ENCODE measurements at regions not wholly inside any gene's neighbourhood (a gene's known extent, or its start where the extent isn't known, plus 50 kb on each side); places are given as distances from the start of the nearest gene placed in this dataset.

DNA sequence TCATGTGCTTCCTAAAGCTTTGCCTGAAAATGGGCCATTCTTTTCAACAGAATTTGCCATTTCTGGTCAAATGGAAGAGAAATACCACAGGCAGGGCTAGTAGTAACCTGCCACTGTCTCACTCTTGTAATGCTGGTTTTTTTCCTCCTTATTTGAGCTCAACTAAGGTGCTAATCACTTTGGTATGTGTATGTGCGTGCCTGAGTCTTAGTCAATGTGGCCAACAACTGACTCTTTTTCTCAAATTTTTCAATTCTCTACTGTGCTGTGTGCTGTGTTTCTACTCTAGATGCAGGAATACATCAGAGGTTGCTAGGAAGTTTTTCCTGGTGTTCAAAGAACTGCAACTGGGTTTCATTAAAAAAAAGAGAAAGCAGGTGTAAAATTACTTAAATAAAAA, 870.2 kb downstream of the EFNB2 start:
- ChIA-PET RAD21 (ENCODE audit: low non-redundant PET in 1 of 2, low total read pairs in 2 of 2, uncharacterized antibody in 2 of 2, unreplicated experiment in 2 of 2) (no interaction called here), POLR2A (no interaction called here), CTCF (no interaction called here)
- H2AFZ ChIP-seq (ENCODE audit: low read depth, low read length, poor library complexity, severe bottlenecking): no peak overlapping the region
- H3K4me2 ChIP-seq (ENCODE audit: low read length): no peak overlapping the region
- H3K27me3 ChIP-seq (ENCODE audit: insufficient read depth, low read length): no peaks in the 10 kb centered on the region
- ATAC-seq (no peak), DNase-seq (ENCODE audit: low read depth, low spot score) (no peak)
- no peak overlapping the region for H3K4me3 ChIP-seq (replicated peaks in 1 of 2; ENCODE audit: low read depth in 1 of 2, low read length in 2 of 2)
- BruUV-seq (replicated peaks): no TSS peak
- no peak overlapping the region for H3K27ac ChIP-seq (ENCODE audit: low read depth, low read length)
- H3K4me1 ChIP-seq (ENCODE audit: control insufficient read depth in 1 of 2, insufficient read depth in 2 of 2, low read length in 2 of 2): no peaks in the 10 kb centered on the region
- H3K9me2 ChIP-seq (ENCODE audit: insufficient read depth): no peaks in the 10 kb centered on the region
- H4K20me1 ChIP-seq (ENCODE audit: insufficient read depth): no peaks in the 10 kb centered on the region
- no peaks in the 10 kb centered on the region for H3K36me3 ChIP-seq (ENCODE audit: control insufficient read depth in 1 of 2, insufficient read depth in 2 of 2, low read length in 2 of 2)
- H3K9ac ChIP-seq (ENCODE audit: low read length): no peak overlapping the region
- TF ChIP-seq SRF (IDR thresholded peaks at IDR 0.05; ENCODE audit: low read depth) (no peak), CEBPB (IDR thresholded peaks at IDR 0.05; ENCODE audit: low read depth) (no peak), ELF1 (IDR thresholded peaks at IDR 0.05; ENCODE audit: borderline replicate concordance, low read depth) (no peak)
- TF ChIP-seq, protein P1, sequence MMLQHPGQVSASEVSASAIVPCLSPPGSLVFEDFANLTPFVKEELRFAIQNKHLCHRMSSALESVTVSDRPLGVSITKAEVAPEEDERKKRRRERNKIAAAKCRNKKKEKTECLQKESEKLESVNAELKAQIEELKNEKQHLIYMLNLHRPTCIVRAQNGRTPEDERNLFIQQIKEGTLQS (IDR thresholded peaks at IDR 0.05): no peak
- no peaks in the 10 kb centered on the region for H3K9me3 ChIP-seq (ENCODE audit: control insufficient read depth in 1 of 2, insufficient read depth in 1 of 2, low read depth in 1 of 2, low read length in 2 of 2)
- no peaks in the 10 kb centered on the region for H3K79me2 ChIP-seq (ENCODE audit: insufficient read depth, low read length)
- intact Hi-C loops (cut with micrococcal nuclease): no loop called here

DNA sequence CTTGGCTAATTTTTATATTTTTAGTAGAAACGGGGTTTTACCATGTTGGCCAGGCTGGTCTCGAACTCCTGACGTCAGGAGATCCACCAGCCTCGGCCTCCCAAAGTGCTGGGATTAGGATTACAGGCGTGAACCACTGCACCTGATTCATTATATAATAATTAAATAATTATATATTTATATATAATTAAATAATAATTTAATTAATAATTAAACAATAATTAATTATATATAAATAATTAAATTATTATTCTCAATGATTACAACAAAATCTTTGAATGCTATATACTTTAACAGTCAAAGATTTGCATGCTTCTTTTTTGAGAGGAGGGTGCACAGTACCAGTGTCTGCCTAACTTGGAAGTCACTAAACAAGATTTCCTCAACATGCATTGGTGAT, 872.3 kb downstream of the EFNB2 start:
- intact Hi-C loops (cut with micrococcal nuclease): no loop called here
- BruUV-seq (replicated peaks): no TSS peak
- ChIA-PET RAD21 (ENCODE audit: low non-redundant PET in 1 of 2, low total read pairs in 2 of 2, uncharacterized antibody in 2 of 2, unreplicated experiment in 2 of 2) (no interaction called here), POLR2A (no interaction called here), CTCF (no interaction called here)
- no peak for DNase-seq (ENCODE audit: low read depth, low spot score)
- Histone ChIP-seq H3K4me3 (replicated peaks in 1 of 2; ENCODE audit: low read depth in 1 of 2, low read length in 2 of 2) (no peak overlapping the region), H2AFZ (ENCODE audit: low read depth, low read length, poor library complexity, severe bottlenecking) (no peak overlapping the region), H3K4me2 (ENCODE audit: low read length) (no peak overlapping the region), H3K9me2 (ENCODE audit: insufficient read depth) (no peaks in the 10 kb centered on the region), H3K4me1 (ENCODE audit: control insufficient read depth in 1 of 2, insufficient read depth in 2 of 2, low read length in 2 of 2) (no peaks in the 10 kb centered on the region), H4K20me1 (ENCODE audit: insufficient read depth) (no peaks in the 10 kb centered on the region), H3K27ac (ENCODE audit: low read depth, low read length) (no peak overlapping the region), H3K79me2 (ENCODE audit: insufficient read depth, low read length) (no peaks in the 10 kb centered on the region), H3K9ac (ENCODE audit: low read length) (no peak overlapping the region), H3K36me3 (ENCODE audit: control insufficient read depth in 1 of 2, insufficient read depth in 2 of 2, low read length in 2 of 2) (no peaks in the 10 kb centered on the region), H3K27me3 (ENCODE audit: insufficient read depth, low read length) (no peaks in the 10 kb centered on the region), H3K9me3 (ENCODE audit: control insufficient read depth in 1 of 2, insufficient read depth in 1 of 2, low read depth in 1 of 2, low read length in 2 of 2) (no peaks in the 10 kb centered on the region)
- ATAC-seq: no peak
- no peak for TF ChIP-seq SIN3A (IDR thresholded peaks at IDR 0.05; ENCODE audit: low read depth)
- TF ChIP-seq, protein P2, sequence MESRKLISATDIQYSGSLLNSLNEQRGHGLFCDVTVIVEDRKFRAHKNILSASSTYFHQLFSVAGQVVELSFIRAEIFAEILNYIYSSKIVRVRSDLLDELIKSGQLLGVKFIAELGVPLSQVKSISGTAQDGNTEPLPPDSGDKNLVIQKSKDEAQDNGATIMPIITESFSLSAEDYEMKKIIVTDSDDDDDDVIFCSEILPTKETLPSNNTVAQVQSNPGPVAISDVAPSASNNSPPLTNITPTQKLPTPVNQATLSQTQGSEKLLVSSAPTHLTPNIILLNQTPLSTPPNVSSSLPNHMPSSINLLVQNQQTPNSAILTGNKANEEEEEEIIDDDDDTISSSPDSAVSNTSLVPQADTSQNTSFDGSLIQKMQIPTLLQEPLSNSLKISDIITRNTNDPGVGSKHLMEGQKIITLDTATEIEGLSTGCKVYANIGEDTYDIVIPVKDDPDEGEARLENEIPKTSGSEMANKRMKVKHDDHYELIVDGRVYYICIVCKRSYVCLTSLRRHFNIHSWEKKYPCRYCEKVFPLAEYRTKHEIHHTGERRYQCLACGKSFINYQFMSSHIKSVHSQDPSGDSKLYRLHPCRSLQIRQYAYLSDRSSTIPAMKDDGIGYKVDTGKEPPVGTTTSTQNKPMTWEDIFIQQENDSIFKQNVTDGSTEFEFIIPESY (IDR thresholded peaks at IDR 0.05; ENCODE audit: extremely low read depth, insufficient replicate concordance, low read length): no peak
- no peak for TF ChIP-seq CEBPB (IDR thresholded peaks at IDR 0.05; ENCODE audit: low read depth)
- TF ChIP-seq ELF1 (IDR thresholded peaks at IDR 0.05; ENCODE audit: borderline replicate concordance, low read depth): no peak

All from HCT116 (cell line).